ENCODE measurements at regions not wholly inside any gene's neighbourhood (a gene's known extent, or its start where the extent isn't known, plus 50 kb on each side); places are given as distances from the start of the nearest gene placed in this dataset.

DNA sequence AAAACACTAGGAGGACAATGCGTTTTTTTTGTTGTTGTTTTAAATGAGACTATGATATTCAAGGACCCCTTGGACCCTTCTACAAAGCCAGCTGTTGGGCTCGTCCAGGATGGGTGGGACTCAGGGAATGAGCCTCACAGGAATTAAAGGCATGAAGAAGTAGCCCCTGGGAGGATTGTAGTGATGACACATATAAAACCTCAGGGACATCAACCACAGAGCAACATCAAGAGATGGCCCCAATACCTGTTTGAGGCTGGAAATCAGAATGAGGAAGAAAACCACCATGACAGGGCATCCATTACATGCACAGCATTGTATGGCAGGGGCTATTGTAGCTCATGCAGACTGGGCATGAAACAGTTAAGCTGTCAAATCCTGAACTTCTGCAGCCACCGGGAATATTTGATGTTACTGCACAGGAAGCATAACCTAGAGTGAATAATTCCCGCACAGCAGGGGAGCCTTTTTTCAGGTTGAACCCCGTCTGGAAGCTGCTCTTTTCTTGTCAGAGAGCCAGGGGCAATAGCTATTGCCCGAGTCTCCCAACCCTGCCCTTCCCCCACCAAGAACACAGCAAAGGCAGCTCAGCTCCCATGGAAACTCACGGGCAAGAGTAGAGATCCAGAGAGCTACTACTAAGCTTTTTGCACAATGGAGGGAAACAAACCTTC, 140.2 kb upstream of the FGGY start:
- DNase-seq, result no peak

- no peak for DNase-seq
Observed at GRCh38 chr1:59158321-59158720, 138.6 kb upstream of the FGGY start.

GRCh38 chr1:59159557-59160203, 137.2 kb upstream of the FGGY start:
- no peak for DNase-seq

GRCh38 chr1:59161136-59161535, 135.8 kb upstream of the FGGY start:
- no peak for DNase-seq

DNA sequence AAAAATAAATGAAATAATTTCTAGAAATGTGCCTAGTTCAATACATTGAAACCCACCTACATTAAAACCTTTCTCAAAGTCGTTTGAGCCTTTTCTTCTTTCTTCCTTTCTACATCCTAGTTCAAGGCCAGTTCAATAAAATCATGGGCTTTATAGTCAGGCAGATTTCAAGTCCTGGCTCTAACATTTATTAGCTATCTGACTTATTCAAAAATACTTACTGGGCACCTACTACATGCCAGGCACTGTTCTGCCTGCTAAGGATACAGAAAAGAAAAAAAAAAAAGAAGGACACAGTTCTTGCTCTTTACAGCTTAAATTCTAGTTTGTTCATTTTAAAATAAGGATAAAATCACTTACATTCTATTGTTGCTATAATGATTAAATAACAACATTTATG, 134.2 kb upstream of the FGGY start:
- no peak for DNase-seq

- no peak for DNase-seq
Observed at GRCh38 chr1:59163268-59164092, 133.4 kb upstream of the FGGY start.

- DNase-seq, result no peak
Observed at GRCh38 chr1:59164371-59164770, 132.5 kb upstream of the FGGY start.

DNA sequence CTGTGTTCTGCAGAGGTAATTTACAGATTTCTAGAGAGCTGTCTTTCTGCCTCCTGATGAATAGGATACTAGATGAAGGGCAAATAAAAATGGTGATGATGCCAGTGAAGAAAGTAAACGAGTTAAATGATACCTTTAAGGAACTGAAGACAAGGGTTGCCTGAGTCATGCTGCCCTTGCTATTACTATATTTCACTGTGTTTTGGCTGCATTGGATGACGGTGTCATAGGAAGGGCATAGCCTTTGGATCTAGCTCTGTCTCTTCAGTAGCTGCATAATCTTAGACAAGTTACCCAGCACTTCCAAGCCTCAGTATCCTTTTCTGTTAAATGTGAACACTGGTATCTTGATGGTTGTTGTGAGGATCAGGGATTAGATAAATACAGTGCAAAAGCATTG, 131.5 kb upstream of the FGGY start:
- DNase-seq, result no peak

- no peak for DNase-seq
Observed at GRCh38 chr1:59169703-59170102, 127.2 kb upstream of the FGGY start.

- DNase-seq, result no peak
Observed at GRCh38 chr1:59170659-59171058, 126.2 kb upstream of the FGGY start.

GRCh38 chr1:59171788-59172187, 125.1 kb upstream of the FGGY start:
- no peak for DNase-seq

GRCh38 chr1:59172693-59173092, 124.2 kb upstream of the FGGY start:
- DNase-seq, result no peak

DNA sequence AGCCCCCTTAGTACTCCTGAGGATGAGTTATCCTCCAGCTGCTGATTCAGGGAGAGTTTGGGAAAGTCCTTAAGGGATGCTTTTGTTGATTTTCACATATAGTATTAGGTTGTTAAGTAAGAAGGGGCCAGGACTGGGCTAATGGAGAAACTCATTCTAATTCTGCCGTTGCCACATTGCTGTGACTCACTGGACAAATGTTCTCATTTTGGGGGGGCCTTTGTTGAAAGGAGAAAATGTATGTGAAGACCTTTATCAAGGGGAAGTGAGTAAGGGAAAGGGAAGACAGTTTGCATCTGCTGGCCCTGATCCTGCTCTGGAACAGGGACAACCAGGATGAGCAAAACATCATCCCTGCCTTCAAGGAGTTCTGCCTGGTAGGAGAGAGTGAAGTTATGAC, 123.2 kb upstream of the FGGY start:
- DNase-seq, result no peak

DNA sequence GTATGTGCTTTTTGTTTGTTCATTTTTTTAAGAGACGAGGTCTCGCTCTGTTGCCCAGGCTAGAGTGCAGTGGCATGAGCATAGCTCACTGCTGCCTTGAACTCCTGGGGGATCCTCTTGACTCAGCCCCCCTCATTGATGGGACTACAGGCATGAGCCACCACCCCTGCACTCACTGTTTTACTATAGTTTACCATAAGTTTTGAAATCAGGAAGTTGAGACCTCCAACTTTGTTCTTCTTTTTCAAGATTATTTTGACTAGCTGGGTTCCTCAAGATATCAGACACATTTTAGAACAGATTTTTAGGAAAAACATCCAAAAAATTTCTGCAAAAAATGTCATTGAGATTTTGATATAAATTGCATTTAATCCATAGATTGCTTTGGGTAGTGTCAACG, 120.4 kb upstream of the FGGY start:
- no peak for DNase-seq

GRCh38 chr1:59177756-59178155, 119.1 kb upstream of the FGGY start:
- DNase-seq, result no peak

- no peak for DNase-seq
Observed at GRCh38 chr1:59178339-59179187, 118.3 kb upstream of the FGGY start.

DNA sequence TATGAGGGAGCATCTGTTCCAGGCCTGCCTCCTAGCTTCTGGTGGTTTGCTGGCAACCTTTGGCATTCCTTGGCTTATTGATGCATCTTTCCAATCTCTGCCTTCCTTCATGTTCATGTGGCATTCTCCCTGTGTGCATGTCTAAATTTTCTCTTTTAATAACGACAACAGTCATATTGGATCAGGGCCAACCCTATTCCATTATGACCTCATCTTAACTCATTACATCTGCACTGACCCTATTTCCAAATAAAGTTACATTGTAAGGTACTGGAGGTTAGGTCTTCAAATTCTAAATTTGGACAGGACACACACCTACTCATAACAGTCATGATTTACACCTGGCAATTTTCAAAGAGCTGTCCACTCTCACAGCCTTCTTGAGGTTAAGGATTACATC, 117.2 kb upstream of the FGGY start:
- DNase-seq, result no peak

DNA sequence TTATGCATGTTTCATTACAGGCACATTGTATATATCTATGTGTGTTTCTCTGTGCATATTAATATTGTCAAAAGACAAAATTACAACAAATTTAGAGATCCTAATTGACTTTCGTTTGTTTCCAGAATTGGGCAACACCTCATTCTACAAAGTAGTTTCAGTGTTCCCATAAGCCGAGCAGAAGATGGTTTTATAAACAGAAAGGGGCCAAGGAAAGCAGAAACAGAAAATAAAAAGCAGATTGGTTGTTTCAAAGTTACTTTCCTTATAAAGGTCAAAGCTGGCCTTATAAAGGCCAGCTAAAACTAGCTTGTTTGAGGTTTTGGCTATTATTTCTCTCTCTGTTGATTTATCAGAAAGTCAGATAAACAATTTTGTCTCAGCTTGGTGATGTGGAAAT, 116.2 kb upstream of the FGGY start:
- no peak for DNase-seq

DNA sequence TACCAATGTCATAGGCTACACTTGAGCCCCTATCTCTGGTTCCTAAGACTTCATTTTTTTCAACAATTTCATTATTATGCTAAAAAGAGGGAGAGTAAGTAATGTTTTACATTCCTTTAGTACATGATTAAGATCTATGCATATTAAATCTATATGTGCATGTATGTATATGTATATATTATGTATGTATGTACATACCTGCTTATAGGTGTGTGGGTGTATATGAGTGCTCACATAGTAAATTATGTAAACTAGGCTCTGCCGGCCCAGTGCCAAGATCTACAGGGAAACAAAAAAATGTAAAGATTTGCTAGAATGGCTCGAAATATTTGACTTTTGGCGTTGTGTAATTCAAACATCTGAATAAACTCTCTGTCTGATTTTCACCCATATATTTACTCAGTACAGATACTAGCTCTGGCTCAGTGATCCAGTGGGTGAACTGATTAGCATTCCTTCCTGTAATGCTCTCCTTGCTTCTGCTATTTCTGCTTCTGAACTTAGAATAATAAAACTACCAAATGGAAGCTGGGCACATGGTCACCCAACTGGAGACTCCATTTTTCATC, 113.1 kb upstream of the FGGY start:
- peak in 1 of 2 experiments; percentile 2 for DNase-seq

DNA sequence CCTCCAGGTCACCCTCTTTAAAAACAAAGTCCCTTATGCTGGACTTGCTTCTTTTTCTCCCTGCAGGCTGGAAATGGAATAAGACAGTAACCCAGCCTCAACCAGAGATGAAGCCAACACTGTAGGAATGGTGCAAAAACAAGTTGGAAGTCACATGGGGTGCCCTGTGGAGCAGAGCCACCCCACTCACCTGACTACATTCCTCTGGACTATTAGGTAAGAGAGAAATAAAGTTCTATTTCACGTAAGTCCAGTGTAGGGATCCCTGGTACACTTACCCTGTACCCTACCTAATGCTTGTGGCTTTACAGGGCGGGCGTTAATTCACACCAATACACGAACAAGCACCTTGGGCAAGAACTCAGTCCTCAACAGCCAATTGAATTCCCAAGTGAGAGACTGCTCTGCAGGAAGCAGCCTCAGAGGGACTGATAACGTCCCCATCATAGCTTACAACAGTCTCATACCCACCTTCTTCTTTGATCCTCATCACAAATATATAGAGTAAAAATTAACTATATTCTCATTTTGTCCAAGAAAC, 112.5 kb upstream of the FGGY start:
- DNase-seq, result no peak

GRCh38 chr1:59185163-59185860, 111.6 kb upstream of the FGGY start:
- no peak for DNase-seq

DNA sequence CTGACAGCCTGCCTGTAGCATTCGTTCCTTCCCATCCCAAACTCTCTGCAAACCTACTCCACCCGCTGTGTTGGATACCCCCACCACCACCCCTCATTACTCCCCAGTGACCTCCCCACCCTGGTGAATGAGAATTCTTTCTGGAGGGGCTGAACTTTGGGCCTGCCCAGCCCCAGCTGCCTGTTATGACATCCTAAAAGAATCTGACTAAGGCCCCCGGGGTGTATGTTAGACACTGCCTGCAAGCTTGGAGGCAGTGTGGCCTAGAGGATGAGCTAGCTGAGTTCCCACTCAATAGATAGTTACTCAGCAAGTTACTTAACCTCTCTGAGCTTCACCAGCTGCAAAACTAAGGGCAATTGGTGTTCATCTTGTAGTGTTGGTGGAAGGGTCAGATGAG, 110.2 kb upstream of the FGGY start:
- DNase-seq, result no peak

Measured in NCI-H526 (cell line).